Ovary (tissue), 3 donors: ENCODE measurements at regions not wholly inside any gene's neighbourhood (a gene's known extent, or its start where the extent isn't known, plus 50 kb on each side); places are given as distances from the start of the nearest gene placed in this dataset.

ENCODE experiments used
- CTCF ChIP-seq, 3 donors: fragments of 450-650 bp in 2 of 3; fragments of 200-600 bp in 1 of 3; IDR thresholded peaks; one replicate each; pipeline versions ENCODE4 v1.5.1 to v1.8.0; 2016 to 2022; ENCODE audit warnings: antibody characterized with exemption in 3 of 3, mild to moderate bottlenecking in 1 of 3
- POLR2A ChIP-seq: fragments of 450-650 bp; IDR thresholded peaks from one replicate; pipeline ENCODE4 v1.6.1; 2017; ENCODE audit warnings: antibody characterized with exemption, mild to moderate bottlenecking, moderate library complexity
- donor health status: DM: no; HTN: no; CAD: no.

GRCh38 chr1:168410464-168410863 lies 129.8 kb downstream of the TBX19 start:
- TF ChIP-seq POLR2A = no peak
- no peak for TF ChIP-seq CTCF (IDR thresholded peaks at IDR 0.05)
